Skeletal muscle cell (primary cell): ENCODE measurements at regions not wholly inside any gene's neighbourhood (a gene's known extent, or its start where the extent isn't known, plus 50 kb on each side); places are given as distances from the start of the nearest gene placed in this dataset.

Experiments
- DNase-seq: peaks from one replicate; pipeline ENCODE4 v3.0.0-alpha.2; 2010; ENCODE audit warnings: low read depth
- H3K4me3 ChIP-seq: 2 replicates; pipeline ENCODE4 v1.5.1; 2011; ENCODE audit warnings: low read depth, mild to moderate bottlenecking, control low read depth, low read length, moderate library complexity

DNA sequence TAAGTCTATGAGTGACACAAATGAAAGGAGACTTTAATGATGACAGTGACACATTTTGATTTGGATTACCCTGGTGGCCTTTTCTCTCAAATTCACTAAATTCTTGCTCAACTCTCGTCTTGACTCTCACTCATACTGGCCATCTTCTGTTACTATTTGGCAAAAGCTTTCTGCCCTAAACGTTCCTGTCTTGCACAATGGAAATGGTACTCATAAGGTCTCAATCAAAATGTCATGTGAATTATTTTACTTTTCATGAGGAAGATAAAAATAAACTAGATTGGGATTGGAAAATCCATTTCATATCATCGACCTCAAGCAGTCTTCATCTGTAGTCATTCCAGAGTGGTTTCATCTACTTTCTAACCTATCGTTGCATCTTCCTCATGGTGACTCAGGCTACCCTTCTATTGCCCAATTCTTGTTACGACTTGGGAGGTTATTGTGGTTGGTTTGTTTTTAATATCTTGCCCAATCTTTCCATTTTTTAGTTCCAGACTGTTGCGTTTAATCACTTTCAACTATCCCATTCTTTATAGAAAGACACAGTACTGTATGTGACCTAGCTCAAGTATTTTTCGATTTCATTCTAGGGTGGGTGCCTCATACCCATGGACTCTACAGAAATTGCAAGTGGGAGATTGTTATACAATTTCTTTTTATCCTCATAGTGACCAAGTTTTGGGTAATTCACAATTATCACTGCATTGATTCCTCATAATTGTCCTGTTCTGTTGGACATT, 317.2 kb upstream of the KCNJ16 start:
- H3K4me3 ChIP-seq, result no peak overlapping the region
- DNase-seq, result peak; percentile 87

DNA sequence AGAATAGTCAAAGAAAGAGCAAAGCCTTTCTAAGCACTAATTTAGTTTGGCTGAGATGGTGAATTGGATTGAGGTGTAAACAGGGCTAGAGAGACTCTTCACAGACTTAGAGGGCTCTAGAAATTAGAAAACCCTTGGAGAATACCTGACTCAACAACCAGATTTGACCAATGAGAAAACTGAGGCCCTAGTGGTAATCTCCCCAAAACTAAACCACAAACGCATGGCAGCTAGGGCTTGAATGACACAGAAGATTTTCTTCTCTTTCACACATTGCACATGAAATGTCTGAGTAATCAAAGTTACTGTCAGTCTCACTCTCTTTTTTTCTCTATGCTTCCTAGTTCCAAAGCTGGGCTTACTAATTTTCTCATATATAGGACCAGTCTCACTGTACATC, 314.5 kb upstream of the KCNJ16 start:
- DNase-seq, result no peak
- no peak overlapping the region for H3K4me3 ChIP-seq

DNA sequence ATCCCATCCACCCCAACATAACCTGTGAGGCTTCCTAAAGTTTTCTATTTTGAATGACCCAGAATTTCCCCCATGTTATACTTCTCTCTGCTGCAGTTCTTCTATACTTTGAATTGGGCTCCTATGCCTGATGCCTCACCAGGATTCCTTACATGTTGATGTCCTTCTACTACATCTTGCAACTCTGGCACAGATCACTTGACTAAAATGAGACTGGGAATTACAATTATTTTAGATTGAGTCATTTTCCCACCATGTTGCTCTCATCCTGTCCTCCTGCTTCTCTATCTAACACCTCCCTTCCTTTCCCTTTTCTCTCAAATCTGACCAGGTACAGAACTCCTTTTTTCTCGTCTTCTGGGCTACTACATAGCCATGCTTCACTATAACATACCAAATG, 314.0 kb upstream of the KCNJ16 start:
- no peak overlapping the region for H3K4me3 ChIP-seq
- no peak for DNase-seq

DNA sequence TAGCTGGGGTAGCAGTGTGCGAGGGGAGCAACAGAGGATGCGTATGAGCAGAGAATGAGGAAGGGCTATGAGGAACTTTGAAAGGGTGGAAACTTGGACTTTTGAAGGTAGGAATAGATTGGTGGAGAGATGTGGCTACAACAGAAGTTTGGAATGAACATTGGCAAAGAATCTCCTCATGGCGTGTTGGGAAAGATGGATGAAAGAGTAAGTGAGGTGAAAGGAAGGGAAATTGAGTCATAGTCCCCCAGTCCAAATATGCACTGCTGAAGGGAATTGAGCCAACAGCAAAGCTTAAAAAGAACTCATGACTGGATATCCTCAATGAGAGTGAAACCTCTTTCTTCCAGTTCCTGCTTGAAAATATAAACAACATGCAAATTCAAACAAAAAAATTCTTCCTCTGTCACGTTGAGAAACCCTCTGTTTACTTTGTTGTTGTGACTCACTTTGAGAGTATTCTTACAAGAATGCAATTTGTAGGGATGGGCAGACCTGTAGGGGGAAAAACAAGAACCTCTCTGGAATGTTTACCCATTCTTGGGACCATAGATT, 313.2 kb upstream of the KCNJ16 start:
- H3K4me3 ChIP-seq, result no peak overlapping the region
- peak; percentile 75 for DNase-seq

DNA sequence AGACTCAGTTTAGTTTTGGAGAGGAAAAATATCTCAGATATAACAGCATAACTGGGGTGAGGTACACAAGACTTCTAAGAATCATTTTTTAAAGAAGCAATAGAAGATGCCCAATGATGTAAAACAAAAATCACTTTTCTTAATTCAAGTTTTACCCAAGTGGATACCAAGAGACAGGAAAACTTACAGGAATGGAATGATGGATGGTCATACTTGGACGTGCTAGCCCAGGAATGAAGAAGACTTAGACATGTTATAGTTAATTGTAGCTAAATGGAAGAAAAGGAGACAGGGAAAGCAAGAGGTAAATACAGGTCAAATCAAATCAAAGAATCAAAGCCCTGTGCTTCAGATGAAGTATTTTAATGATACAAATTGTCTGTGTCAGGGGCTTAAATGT, 312.7 kb upstream of the KCNJ16 start:
- DNase-seq, result no peak
- H3K4me3 ChIP-seq, result no peak overlapping the region

DNA sequence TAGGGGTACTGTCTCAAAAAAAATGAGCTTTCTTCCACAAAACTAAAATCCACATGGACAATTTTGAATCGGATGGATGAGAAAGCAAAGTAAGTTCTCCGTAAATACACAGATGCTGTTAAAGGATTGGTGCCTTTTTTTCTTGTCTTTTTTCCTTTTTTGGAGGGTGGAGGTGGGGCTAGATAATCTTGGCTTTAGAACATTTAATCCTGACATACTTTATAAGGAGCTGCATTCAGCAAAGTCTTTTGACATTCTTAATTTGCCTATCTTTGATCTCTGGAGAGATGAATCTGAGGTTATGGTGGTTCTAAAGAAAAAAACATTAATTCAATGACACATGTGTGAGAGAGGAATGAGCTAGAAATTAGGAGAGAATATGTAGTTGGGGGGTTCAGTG, 312.3 kb upstream of the KCNJ16 start:
- H3K4me3 ChIP-seq, result no peak overlapping the region
- no peak for DNase-seq

DNA sequence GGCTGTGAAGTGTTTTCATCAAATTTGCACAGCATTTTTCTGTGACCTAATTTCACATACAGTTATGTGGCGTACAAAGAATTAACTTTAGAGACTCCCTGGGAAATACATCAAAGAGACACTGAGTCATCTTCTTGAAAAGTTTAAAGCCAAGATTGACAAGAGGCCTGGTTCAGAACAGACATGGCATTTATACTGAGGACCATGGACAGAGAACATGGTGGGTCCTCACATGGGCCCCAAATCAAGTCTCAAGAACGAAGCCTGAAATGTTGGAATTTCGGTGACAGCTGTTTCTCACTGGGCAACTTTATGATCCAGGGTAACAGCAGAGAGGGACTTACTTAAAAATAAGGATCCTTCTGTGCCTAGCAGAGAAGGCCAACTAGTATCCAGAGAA, 311.5 kb upstream of the KCNJ16 start:
- H3K4me3 ChIP-seq, result no peak overlapping the region
- peak; percentile 41 for DNase-seq

DNA sequence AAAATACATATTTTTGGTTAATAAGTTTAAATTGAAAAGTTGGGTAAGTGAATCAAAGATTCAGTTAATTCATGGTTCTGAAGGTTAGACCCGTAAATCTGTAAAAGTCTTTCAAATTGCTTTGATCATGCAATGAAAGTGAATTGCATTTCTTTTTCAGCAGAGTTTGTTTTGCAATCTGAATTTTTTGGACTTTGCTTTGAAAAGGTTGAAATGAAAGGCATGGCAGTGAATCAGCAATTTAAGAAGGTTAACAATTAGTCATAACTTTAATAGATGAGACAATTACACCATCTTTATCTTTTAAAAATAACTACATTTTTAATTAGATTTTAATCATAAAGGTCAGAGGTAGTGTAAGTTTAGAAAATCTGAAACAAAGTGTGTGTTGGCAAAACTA, 310.9 kb upstream of the KCNJ16 start:
- no peak for DNase-seq
- no peak overlapping the region for H3K4me3 ChIP-seq

DNA sequence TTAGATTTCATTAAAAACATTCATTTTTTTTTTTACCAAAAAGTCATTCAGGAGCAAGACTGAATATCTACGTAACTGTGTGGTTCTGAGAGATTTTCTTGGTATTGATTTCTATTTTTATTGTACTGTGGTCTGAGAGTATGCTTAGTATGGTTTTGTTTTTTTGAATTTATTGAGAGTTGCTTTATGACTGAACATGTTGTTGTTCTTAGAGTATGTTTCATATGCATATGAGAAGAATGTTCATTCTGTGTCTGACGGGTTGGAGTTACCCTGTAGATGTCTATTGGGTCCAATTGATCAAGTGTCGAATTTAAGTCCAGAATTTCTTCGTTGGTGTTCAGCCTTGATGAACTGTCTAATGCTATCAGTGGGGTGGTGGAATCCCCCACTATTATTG, 306.0 kb upstream of the KCNJ16 start:
- no peak overlapping the region for H3K4me3 ChIP-seq
- no peak for DNase-seq

DNA sequence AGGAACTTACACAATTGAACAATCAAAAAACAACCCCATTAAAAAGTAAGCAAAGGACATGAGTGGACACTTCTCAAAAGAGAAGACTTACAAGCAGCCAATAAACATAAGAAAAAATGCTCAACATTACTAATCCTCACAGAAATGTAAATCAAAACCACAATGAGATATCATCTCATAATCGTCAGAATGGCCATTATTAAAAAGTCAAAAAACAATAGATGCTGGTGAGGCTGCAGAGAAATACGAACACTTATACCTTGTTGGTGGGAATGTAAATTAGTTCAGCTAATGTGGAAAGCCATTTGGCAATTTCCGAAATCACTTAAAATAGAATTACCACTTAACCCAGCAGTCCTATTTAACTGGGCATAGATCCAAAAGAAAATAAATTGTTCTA, 301.9 kb upstream of the KCNJ16 start:
- no peak for DNase-seq
- H3K4me3 ChIP-seq, result no peak overlapping the region

DNA sequence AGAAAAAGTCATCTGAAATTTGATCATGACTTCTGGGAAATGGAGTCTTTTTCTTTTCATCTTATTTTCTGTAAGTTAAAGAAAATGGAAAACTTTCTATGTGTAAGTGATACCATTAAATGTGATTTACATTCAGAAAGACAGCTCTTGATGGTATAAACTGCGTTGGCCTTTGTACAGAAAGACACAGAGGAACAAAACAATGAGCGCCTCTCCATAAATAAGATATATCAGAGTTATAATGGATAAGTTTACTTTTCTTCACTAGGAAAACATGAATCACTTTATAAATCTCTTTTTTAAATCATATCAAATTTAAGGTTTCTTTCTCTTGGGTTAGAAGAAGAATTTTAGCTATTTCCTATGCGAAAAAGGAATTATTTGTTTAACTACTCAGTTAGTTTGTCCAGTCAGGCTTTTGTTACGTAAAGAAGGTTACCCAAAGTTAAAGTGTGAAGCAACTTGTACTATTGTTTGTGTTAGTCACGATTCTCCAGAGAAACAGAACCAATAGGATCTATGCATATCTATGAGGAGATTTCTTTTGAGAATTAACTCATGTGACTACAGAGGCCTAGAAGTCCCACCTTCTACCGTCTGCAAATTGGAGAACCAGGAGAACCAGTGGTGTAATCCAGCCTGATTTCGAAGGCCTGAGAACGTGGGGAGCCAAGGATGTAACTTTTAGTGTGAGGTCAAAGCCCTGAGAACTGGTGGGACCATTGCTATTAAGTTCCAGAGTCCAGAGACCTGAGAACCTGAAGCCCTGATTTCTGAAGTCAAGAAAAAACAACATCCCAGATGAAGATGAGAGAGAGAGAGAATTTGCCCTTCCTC, 295.4 kb upstream of the KCNJ16 start:
- H3K4me3 ChIP-seq, result no peak overlapping the region
- DNase-seq, result peak; percentile 52

DNA sequence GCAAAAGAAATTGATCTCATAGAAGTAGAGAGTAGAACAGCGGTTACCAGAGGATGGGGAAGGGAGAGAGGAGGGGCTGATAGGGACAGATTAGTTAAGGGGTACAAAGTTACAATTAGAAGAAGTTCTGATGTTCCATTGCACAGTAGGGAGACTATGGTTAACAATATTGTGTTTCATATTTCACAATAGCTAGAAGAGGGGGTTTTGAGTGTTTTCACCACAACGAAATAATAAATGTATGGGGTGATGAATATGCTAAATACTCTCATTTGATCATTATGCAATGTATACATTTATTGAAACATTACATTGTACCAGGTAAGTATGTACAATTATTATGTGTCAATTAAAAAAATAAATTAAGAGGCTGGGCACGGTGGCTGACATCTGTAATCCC, 291.2 kb upstream of the KCNJ16 start:
- no peak for DNase-seq
- H3K4me3 ChIP-seq, result no peak overlapping the region

DNA sequence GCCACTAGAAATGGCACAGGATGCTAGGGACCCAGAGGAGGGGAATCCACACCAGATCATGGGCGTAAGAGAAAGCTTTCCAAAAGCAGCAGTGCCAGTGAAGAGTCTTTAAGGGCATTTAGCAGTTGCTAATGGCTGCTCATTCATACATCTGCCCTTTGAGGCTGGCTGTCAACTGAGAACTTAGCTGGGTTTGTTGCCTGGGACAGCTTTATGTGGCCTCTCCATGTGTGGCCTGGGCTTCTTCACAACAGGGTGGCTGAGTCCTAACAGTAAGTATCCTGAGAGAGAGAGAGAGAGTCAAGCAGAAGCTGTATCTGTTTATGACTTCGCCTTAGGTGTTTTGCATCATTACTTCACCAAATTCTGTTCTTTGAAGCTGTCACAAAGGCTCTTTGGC, 286.1 kb upstream of the KCNJ16 start:
- no peak overlapping the region for H3K4me3 ChIP-seq
- no peak for DNase-seq

DNA sequence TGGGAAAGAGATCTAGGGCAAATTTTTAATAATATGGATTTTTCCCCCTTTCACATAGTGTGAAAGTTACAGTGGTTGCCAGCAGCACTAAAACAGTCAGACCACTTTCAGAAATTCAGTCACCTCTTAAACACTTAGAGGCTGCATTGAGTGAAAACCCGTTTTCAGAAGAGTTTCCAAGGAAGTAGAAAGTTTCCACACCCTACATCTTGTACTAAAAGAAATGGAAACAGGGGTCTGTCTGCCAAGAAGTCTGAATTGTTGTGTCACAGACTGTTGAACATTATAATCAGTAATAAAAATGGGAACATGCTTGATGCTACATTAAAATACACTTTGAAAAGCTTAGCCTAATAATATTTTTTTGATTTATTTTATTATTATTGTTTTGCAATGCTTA, 278.9 kb upstream of the KCNJ16 start:
- no peak overlapping the region for H3K4me3 ChIP-seq
- DNase-seq, result no peak

DNA sequence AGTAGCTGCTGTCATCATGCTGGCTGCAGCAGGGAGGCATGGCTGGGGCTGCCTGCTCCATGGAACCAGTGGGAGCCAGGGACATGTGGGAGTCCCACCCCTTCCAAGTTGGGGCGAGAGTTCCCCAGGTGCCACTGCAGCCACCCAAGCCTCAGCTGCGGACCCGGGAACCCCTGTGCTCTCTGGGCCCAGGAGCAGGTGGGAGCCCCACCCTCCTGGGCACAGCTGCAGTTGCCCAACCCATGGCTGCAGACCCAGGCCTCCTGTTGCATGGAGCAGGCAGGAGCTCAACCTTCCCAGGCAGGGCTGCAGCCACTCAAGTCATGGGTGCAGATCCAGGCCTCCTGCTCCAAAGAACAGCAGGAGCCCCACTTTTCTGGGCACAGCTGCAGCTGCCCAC, 274.2 kb upstream of the KCNJ16 start:
- no peak for DNase-seq
- no peak overlapping the region for H3K4me3 ChIP-seq

DNA sequence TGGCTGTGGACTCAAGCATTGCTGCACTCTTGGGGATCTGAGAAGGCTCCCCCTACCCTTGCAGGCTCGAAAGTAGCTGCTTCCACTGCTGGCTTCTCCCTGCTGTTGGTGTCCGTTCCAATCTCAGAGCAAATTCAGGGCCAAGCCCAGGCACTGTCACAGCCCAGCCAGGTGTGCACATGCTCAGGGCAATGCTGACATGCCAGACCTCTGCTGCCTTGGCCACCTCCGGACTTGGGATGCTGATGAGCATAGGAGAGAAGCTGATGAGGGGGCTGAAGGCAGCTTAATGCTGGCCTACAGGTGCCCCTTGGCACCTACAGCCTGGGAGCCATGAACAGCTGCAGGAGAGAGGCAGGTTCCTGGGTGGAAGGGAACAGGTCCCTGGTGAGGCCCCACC, 273.7 kb upstream of the KCNJ16 start:
- no peak overlapping the region for H3K4me3 ChIP-seq
- DNase-seq, result no peak

DNA sequence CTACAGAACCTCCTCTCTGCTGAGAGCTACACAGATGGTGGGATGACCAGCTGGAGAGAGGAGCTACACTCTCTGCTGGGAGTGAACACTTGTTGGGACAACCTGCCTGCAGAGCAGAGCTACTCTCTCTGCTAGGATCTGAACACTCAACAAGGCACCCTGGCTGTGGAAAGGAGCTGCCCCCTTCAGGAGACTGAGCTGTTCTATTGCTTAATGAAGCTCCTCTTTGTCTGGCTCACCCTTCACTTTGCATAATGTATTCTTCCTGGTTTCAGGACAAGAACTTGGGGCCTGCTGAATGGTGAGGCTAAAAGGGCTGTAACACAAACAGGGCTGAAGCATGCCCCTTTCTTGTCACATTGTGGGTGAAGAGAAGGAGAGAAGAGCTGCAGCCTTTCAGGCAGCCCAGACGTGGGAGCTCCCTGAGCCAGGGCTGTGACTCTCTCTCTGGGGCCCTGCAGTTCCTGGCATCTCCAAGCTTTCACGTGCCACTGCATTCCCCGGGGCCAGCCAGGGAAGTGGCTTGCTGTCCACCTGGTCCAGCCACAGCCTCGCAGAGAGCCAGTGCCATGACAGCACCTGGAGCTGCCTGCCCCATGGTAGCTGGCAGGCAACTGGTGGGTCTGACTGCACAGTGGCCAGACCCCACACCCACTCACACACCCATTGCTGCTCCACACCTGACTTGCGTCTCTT, 272.8 kb upstream of the KCNJ16 start:
- no peak overlapping the region for H3K4me3 ChIP-seq
- DNase-seq, result no peak

DNA sequence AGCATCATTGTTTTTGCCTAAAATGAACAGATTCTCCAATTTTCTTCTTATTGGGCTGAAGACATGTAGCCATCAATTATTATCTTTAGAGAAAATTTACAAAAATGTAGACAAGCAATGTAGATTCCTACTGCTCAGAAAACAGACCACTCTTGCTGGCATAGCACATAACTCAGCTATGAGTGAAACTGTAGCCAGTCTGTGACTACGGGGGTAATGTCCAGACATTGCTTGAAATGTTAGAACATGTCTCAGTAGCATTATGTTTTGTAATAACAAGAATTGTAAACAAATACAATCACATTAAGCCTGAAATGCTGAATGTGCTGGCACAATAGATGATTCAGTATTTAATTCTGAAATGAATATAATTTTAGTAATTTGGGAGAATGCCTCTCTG, 265.7 kb upstream of the KCNJ16 start:
- DNase-seq, result no peak
- no peak overlapping the region for H3K4me3 ChIP-seq

DNA sequence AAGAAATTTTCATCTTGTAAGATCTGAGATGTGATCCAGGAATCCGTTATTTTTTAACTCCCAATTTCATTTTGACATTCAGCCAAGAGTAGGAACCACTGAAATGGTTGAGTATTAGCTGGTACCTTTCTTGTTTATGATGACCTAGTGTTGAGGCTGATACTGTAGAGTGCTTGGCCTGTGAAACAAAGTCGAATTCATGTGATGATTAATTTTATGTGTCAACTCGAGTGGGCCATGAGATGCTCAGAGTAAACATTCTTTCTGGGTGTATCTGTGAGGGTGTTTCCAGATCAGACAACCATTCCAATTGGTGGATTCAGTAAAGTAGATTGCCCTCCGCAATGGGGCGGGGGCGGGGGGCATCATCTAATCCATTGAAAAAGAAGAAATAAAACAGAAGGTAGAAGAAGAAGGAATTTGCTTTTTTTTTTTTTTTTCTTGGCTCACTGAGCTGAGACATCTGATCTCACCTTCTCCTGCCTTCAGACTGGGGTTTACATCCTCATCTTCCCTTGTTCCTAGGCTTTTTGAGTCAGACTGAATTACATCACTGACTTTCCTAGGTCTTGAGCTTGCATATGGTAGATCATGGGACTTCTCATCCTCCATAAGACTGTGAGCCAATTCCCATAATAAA, 264.6 kb upstream of the KCNJ16 start:
- H3K4me3 ChIP-seq, result no peak overlapping the region
- no peak for DNase-seq
